Common myeloid progenitor, CD34-positive (primary cell): ENCODE measurements at regions not wholly inside any gene's neighbourhood (a gene's known extent, or its start where the extent isn't known, plus 50 kb on each side); places are given as distances from the start of the nearest gene placed in this dataset.

ENCODE experiments used
- CTCF ChIA-PET: fragments of 350-600 bp; sonication (Branson Sonifier 250); formaldehyde crosslinking; loops from one replicate; lab custom pipeline; 2021; ENCODE audit warnings: antibody characterized with exemption; lab: Charles Lee
- POLR2A ChIA-PET: fragments of 350-600 bp; sonication (Branson Sonifier 250); formaldehyde crosslinking; loops from one replicate; lab custom pipeline; 2021; ENCODE audit warnings: antibody characterized with exemption; lab: Charles Lee
- DNase-seq, 3 donors: peaks; one replicate each; pipeline versions ENCODE4 v3.0.0 to v3.0.0-alpha.2; 2013
- H3K27ac ChIP-seq, 2 experiments: 1 replicate in 1 of 2; 2 replicates in 1 of 2; pipeline ENCODE4 v1.7.0; 2013; ENCODE audit warnings: inconsistent platforms in 2 of 2, low read length in 2 of 2, mild to moderate bottlenecking in 2 of 2, low read depth in 1 of 2, moderate library complexity in 1 of 2; ENCODE audit not compliant: severe bottlenecking in 2 of 2, insufficient read depth in 1 of 2, poor library complexity in 1 of 2
- H3K27me3 ChIP-seq, 5 experiments: replicated peaks in 2 of 5; 1 replicate in 3 of 5; 2 replicates in 2 of 5; pipeline versions ENCODE4 v1.6.1 to v1.7.0; 2013; ENCODE audit warnings: low read length in 4 of 5, mild to moderate bottlenecking in 2 of 5, moderate library complexity in 2 of 5, inconsistent platforms in 1 of 5; ENCODE audit not compliant: insufficient read depth in 5 of 5, control insufficient read depth in 4 of 5
- H3K36me3 ChIP-seq, 4 experiments: 1 replicate in 2 of 4; 2 replicates in 2 of 4; pipeline versions ENCODE4 v1.6.1 to v1.7.0; 2013; ENCODE audit warnings: low read length in 3 of 4, control low read depth in 1 of 4, mild to moderate bottlenecking in 1 of 4; ENCODE audit not compliant: control insufficient read depth in 4 of 4, insufficient read depth in 4 of 4
- H3K4me1 ChIP-seq, 4 experiments: 1 replicate in 3 of 4; 2 replicates in 1 of 4; pipeline versions ENCODE4 v1.6.1 to v1.7.1; 2013; ENCODE audit warnings: low read length in 3 of 4, mild to moderate bottlenecking in 3 of 4, control low read depth in 1 of 4, inconsistent platforms in 1 of 4, moderate library complexity in 1 of 4; ENCODE audit not compliant: control insufficient read depth in 4 of 4, insufficient read depth in 4 of 4; ENCODE audit errors: control extremely low read depth in 1 of 4
- H3K4me3 ChIP-seq, 7 experiments: 1 replicate in 4 of 7; 2 replicates in 3 of 7; pipeline versions ENCODE4 v1.5.1 to v1.7.0; 2013; ENCODE audit warnings: mild to moderate bottlenecking in 7 of 7, low read length in 6 of 7, moderate library complexity in 6 of 7, inconsistent platforms in 2 of 7, low read depth in 2 of 7, control low read depth in 1 of 7; ENCODE audit not compliant: insufficient read depth in 4 of 7, control insufficient read depth in 1 of 7; ENCODE audit errors: extremely low read depth in 1 of 7
- H3K9me3 ChIP-seq, 5 experiments: 1 replicate in 4 of 5; 2 replicates in 1 of 5; pipeline versions ENCODE4 v1.6.1 to v1.7.1; 2013; ENCODE audit warnings: low read length in 4 of 5, mild to moderate bottlenecking in 2 of 5, inconsistent platforms in 1 of 5, low read depth in 1 of 5, moderate library complexity in 1 of 5; ENCODE audit not compliant: control insufficient read depth in 4 of 5, insufficient read depth in 2 of 5; ENCODE audit errors: control extremely low read depth in 1 of 5
- WGBS: methylation state at CpG from one replicate; pipeline ENCODE4 v1.1.5; 2013; ENCODE audit not compliant: insufficient coverage; 5-methylcytosine and 5-hydroxymethylcytosine counted together

DNA sequence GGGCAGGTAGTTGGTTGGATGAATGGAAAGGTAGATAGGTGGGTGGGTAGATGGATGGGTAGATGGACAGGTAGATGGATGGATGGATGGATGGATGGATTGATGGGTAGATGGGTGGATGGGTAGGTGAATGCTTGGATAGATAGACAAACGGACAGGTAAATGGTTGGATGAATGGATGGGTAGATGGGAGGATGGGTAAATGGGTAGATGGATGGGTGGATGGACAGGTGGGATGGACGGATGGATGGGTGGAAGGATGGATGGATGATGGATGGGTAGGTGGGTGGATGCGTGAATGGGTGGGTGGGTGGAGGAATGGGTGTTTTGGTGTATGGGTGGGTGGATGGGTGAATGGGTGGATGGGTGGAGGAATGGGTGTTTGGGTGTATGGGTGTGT, 50.1 kb upstream of the ASAP2 start:
- ChIA-PET CTCF (interaction anchor here (1.8 kb wide), 1 partner anchor 13 kb away, joined by 6 read pairs; no protein-coding TSS in a partner anchor), POLR2A (no interaction called here)
- H3K9me3 ChIP-seq, result no peaks in the 10 kb centered on the region
- WGBS, result 100% methylated on average over 3 of the region's 3 CpGs
- H3K27ac ChIP-seq, result no peak overlapping the region
- DNase-seq, result no peak
- H3K36me3 ChIP-seq, result no peaks in the 10 kb centered on the region
- peaks cover 0 to 4% (median 0%) of the 10 kb centered on the region in 5 experiments for H3K27me3 ChIP-seq
- H3K4me1 ChIP-seq, result peaks cover 0 to 6% (median 0%) of the 10 kb centered on the region in 4 experiments
- H3K4me3 ChIP-seq, result no peak overlapping the region

DNA sequence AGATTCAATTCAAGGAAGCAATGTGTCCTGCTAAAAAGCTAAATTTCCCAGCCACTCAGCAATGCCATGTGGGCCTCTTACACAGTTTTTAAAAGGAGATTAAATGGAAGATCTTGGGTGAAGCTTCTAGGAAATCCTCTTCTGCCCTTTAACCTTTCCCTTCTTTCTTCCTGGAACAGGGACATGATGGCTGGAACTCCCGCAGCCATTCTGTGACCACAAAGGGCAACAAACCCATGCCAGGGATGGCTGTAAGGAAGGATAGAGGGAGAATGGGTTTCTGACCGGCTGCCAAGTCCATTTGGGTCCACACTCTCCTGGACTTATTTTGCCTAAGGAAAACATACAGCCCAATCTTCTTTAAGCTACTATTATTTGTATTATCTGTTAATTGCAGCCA, 52.6 kb upstream of the ASAP2 start:
- peaks cover 0 to 6% (median 0%) of the 10 kb centered on the region in 4 experiments for H3K4me1 ChIP-seq
- DNase-seq, result no peak
- H3K4me3 ChIP-seq, result no peak overlapping the region
- WGBS, result 100% methylated on average over 1 of the region's 2 CpGs
- H3K36me3 ChIP-seq, result no peaks in the 10 kb centered on the region
- H3K27me3 ChIP-seq, result peaks cover 0 to 4% (median 0%) of the 10 kb centered on the region in 5 experiments
- no peaks in the 10 kb centered on the region for H3K9me3 ChIP-seq
- ChIA-PET CTCF (interaction anchor here (1.0 to 1.6 kb wide), 3 partner anchors 11 to 12 kb away, joined by 3 to 6 read pairs (median 4); no protein-coding TSS in a partner anchor), POLR2A (no interaction called here)
- H3K27ac ChIP-seq, result no peak overlapping the region

DNA sequence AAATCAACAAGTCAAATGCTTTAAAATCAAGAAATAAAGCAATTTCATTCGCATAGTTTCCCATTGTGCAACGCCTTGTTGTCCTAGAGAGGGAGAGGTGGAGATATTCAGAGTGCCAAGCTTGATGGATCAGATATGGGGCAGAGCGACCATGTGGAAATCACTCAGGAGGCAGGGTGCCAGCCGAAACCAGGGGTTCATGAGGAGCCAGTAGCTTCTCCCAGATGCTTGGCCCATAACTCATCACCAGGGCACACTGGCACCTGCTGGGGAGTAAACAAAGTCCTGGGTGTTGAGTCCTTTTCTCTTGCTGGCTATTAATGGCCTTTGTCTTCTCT, 53.0 kb upstream of the ASAP2 start:
- Histone ChIP-seq H3K9me3 (no peaks in the 10 kb centered on the region), H3K27me3 (peaks cover 0 to 4% (median 0%) of the 10 kb centered on the region in 5 experiments), H3K27ac (no peak overlapping the region), H3K4me1 (peaks cover 0 to 6% (median 0%) of the 10 kb centered on the region in 4 experiments), H3K4me3 (no peak overlapping the region), H3K36me3 (no peaks in the 10 kb centered on the region)
- ChIA-PET POLR2A (no interaction called here), CTCF (interaction anchor here (1.0 to 1.6 kb wide), 3 partner anchors 11 to 13 kb away, joined by 3 to 6 read pairs (median 4); no protein-coding TSS in a partner anchor)
- WGBS, result 80% methylated on average over 1 of the region's 4 CpGs
- DNase-seq, result no peak

DNA sequence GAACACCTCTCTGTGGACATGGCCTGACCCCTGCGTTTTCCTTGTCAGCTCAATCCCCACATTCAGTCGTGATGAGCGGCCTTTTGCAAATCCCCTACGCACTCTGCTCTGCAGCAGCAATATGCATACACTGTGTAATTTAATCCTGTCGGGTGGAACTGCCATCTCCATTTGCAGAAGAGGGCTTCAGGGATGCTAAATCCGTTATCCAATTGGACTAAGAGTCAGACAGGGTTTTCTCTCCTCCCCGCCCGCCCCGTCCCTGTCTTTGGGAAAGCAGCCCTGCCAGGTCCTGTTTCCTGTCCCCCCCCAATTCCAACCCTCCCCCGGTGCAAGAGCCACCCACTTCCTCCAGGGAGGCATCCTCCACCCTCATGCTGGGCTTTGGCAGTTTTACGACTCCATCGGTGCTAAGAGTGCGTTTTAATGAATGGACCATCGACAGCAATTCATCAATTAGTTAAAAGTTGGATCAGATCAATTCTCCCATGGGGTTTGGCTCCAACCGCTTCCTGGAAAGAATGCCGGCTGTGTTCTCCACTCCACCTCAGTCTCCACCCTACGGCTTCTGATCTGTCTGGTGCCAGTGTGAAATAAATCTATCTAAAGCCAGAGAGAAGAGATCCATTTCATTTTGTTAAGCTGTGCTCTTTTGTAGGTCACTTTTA, 53.5 kb upstream of the ASAP2 start:
- Histone ChIP-seq H3K36me3 (no peaks in the 10 kb centered on the region), H3K9me3 (no peaks in the 10 kb centered on the region), H3K27ac (no peak overlapping the region), H3K4me1 (peaks cover 0 to 6% (median 0%) of the 10 kb centered on the region in 4 experiments), H3K27me3 (peaks cover 0 to 4% (median 0%) of the 10 kb centered on the region in 5 experiments), H3K4me3 (no peak overlapping the region)
- DNase-seq, result no peak
- POLR2A ChIA-PET, result no interaction called here
- CTCF ChIA-PET, result interaction anchor here (0.8 to 1.6 kb wide), 2 partner anchors 10 to 13 kb away, joined by 4 read pairs; no protein-coding TSS in a partner anchor
- 25% methylated on average over 13 of the region's 17 CpGs for WGBS

DNA sequence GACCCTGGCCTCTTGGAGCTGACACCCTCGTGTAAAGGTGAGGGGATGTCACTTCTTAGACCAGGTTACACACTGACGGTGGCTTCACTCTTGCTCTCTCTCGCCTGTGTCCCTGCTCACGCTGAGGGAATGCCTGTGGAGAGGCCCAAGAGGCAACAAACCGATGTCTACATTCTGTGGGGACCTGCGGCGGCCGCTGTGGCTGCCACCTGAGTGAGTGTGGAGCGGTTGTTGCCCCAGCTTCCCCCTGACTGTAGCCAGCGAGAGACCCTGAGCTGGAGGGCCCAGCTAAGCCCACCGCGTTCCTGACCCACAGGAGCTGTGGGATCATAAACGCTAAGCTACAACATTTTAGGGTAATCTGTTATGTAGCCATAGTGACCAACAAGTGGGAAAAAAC, 55.7 kb upstream of the ASAP2 start:
- 98% methylated on average over 13 of the region's 13 CpGs for WGBS
- no peak overlapping the region for H3K27ac ChIP-seq
- ChIA-PET CTCF (interaction anchor here (2.2 kb wide), 1 partner anchor 8 kb away, joined by 11 read pairs; no protein-coding TSS in a partner anchor), POLR2A (no interaction called here)
- H3K27me3 ChIP-seq, result peaks cover 0 to 4% (median 0%) of the 10 kb centered on the region in 5 experiments
- DNase-seq, result no peak
- H3K36me3 ChIP-seq, result no peaks in the 10 kb centered on the region
- H3K4me1 ChIP-seq, result peaks cover 0 to 6% (median 0%) of the 10 kb centered on the region in 4 experiments
- H3K4me3 ChIP-seq, result no peak overlapping the region
- H3K9me3 ChIP-seq, result no peaks in the 10 kb centered on the region

DNA sequence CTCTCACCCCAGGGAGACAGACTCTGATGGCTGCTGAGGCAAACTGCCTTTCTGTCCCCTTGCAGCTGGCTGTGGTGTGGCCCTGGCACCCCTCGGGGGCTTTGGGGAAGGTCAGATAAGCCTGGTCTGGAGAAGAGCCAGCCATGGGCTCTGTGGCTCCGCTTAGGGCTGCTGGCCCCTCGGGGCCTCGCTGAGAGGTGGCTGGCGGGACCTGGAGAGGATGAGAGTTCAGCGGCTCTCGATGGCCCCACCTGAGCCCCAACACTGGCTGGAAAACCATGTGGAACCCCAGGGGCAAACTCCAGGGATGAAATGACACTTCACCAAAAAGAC, 56.1 kb upstream of the ASAP2 start:
- ChIA-PET POLR2A (no interaction called here), CTCF (interaction anchor here (2.2 kb wide), 1 partner anchor 8 kb away, joined by 11 read pairs; no protein-coding TSS in a partner anchor)
- Histone ChIP-seq H3K27me3 (peaks cover 0 to 4% (median 0%) of the 10 kb centered on the region in 5 experiments), H3K9me3 (no peaks in the 10 kb centered on the region), H3K4me3 (no peak overlapping the region), H3K36me3 (no peaks in the 10 kb centered on the region), H3K27ac (no peak overlapping the region), H3K4me1 (peaks cover 0 to 6% (median 0%) of the 10 kb centered on the region in 4 experiments)
- 95% methylated on average over 7 of the region's 7 CpGs for WGBS
- no peak for DNase-seq
